Peyer's patch (tissue), 4 donors: ENCODE measurements at regions not wholly inside any gene's neighbourhood (a gene's known extent, or its start where the extent isn't known, plus 50 kb on each side); places are given as distances from the start of the nearest gene placed in this dataset.

ENCODE experiments used
- CTCF ChIP-seq, 6 experiments: fragments of 450-650 bp in 4 of 6; fragments of 200-600 bp in 2 of 6; sonication (generic) in 1 of 6; IDR thresholded peaks; one replicate each; pipeline ENCODE4 v1.5.1; 2017 to 2019; ENCODE audit warnings: antibody characterized with exemption in 6 of 6, mild to moderate bottlenecking in 3 of 6, moderate library complexity in 1 of 6
- POLR2A ChIP-seq, 2 donors: fragments of 450-650 bp; IDR thresholded peaks; one replicate each; pipeline ENCODE4 v1.5.1; 2017; ENCODE audit warnings: antibody characterized with exemption in 2 of 2, mild to moderate bottlenecking in 2 of 2, moderate library complexity in 2 of 2

- TF ChIP-seq CTCF (IDR thresholded peaks at IDR 0.05) (no peak), POLR2A (IDR thresholded peaks at IDR 0.05) (no peak)
These were observed 166.6 kb downstream of the ACTR3 start for GRCh38 chr2:114056294-114057143.
